ENCODE measurements at regions not wholly inside any gene's neighbourhood (a gene's known extent, or its start where the extent isn't known, plus 50 kb on each side); places are given as distances from the start of the nearest gene placed in this dataset.

- 3% methylated on average over 7 of the region's 7 CpGs for WGBS (ENCODE audit: low lambda C conversion rate)
- no peak overlapping the region for H3K4me2 ChIP-seq (ENCODE audit: low read depth, low read length)
- FAIRE-seq = no peak
- no peak overlapping the region for H3K4me3 ChIP-seq (replicated peaks in 1 of 3; ENCODE audit: insufficient read depth in 1 of 3, low read depth in 2 of 3, low read length in 3 of 3)
- ChIA-PET POLR2A (no interaction called here), CTCF (ENCODE audit: low intra/inter-chr PET ratio, low total read pairs) (no interaction called here)
- H3K36me3 ChIP-seq (replicated peaks in 1 of 2; ENCODE audit: control insufficient read depth in 1 of 2, insufficient read depth in 2 of 2, low read length in 2 of 2) = no peaks in the 10 kb centered on the region
- peaks cover 0 to 12% of the 10 kb centered on the region in 2 experiments; a peak in 2 of 5 replicates for H3K27me3 ChIP-seq (ENCODE audit: control insufficient read depth in 1 of 2, insufficient read depth in 2 of 2, low read length in 2 of 2)
- DNase-seq (ENCODE audit: low spot score) = no peak
- intact Hi-C loops (cut with micrococcal nuclease; ENCODE audit: unreplicated experiment) = no loop called here
- no peaks in the 10 kb centered on the region for H4K20me1 ChIP-seq (ENCODE audit: insufficient read depth, low read length)
- H3K79me2 ChIP-seq (ENCODE audit: insufficient read depth, low read length) = no peaks in the 10 kb centered on the region
- in situ Hi-C loops (cut with HindIII; ENCODE audit: extremely low pct_ligation_motif_present, low pct_unique_long_range_greater_than_20kb) = no loop called here
- no peak overlapping the region for H3K9ac ChIP-seq (ENCODE audit: insufficient read depth, low read depth, low read length)
- BruUV-seq (replicated peaks) = no TSS peak
- H2AFZ ChIP-seq (ENCODE audit: low read length) = no peak overlapping the region
- H3K4me1 ChIP-seq (ENCODE audit: insufficient read depth, low read length) = no peaks in the 10 kb centered on the region
- TF ChIP-seq TCF7L2 (IDR thresholded peaks at IDR 0.05; ENCODE audit: low read depth, low read length) (no peak), ZFP37 (CRISPR knock-in tag; IDR thresholded peaks at IDR 0.05; ENCODE audit: borderline replicate concordance) (no peak), ADNP (CRISPR knock-in tag; IDR thresholded peaks at IDR 0.05) (no peak)
- no peak for ATAC-seq
- no peaks in the 10 kb centered on the region for H3K9me3 ChIP-seq (ENCODE audit: low read length)
- no peak overlapping the region for H3K27ac ChIP-seq (ENCODE audit: extremely low read length, insufficient read depth, low read length)
Observed at GRCh38 chr12:107144441-107144840, 51.1 kb upstream of the CRY1 start.

GRCh38 chr12:107144990-107145389, 51.6 kb upstream of the CRY1 start:
- H3K79me2 ChIP-seq (ENCODE audit: insufficient read depth, low read length) = no peaks in the 10 kb centered on the region
- H3K27ac ChIP-seq (ENCODE audit: extremely low read length, insufficient read depth, low read length) = no peak overlapping the region
- TF ChIP-seq ZNF766 (CRISPR knock-in tag; IDR thresholded peaks at IDR 0.05; ENCODE audit: borderline replicate concordance) = no peak
- TF ChIP-seq GABPB1 (CRISPR knock-in tag; IDR thresholded peaks at IDR 0.05) = no peak
- TF ChIP-seq ZNF567 (CRISPR knock-in tag; IDR thresholded peaks at IDR 0.05; ENCODE audit: borderline replicate concordance) = no peak
- TF ChIP-seq PHF20 (CRISPR knock-in tag; IDR thresholded peaks at IDR 0.05) = no peak
- no peak for TF ChIP-seq GFI1 (CRISPR knock-in tag; IDR thresholded peaks at IDR 0.05; ENCODE audit: borderline replicate concordance)
- no peak for TF ChIP-seq ZSCAN21 (CRISPR knock-in tag; IDR thresholded peaks at IDR 0.05; ENCODE audit: borderline replicate concordance)
- no peak for TF ChIP-seq ELF3 (CRISPR knock-in tag; IDR thresholded peaks at IDR 0.05)
- in situ Hi-C loops (cut with HindIII; ENCODE audit: extremely low pct_ligation_motif_present, low pct_unique_long_range_greater_than_20kb) (no loop called here), intact Hi-C loops (cut with micrococcal nuclease; ENCODE audit: unreplicated experiment) (no loop called here)
- no peaks in the 10 kb centered on the region for H3K36me3 ChIP-seq (replicated peaks in 1 of 2; ENCODE audit: control insufficient read depth in 1 of 2, insufficient read depth in 2 of 2, low read length in 2 of 2)
- H3K4me1 ChIP-seq (ENCODE audit: insufficient read depth, low read length) = no peaks in the 10 kb centered on the region
- FAIRE-seq (no peak), DNase-seq (ENCODE audit: low spot score) (no peak), ATAC-seq (no peak)
- no peak overlapping the region for H2AFZ ChIP-seq (ENCODE audit: low read length)
- H4K20me1 ChIP-seq (ENCODE audit: insufficient read depth, low read length) = no peaks in the 10 kb centered on the region
- no peaks in the 10 kb centered on the region for H3K9me3 ChIP-seq (ENCODE audit: low read length)
- 1% methylated on average over 2 of the region's 2 CpGs for WGBS (ENCODE audit: low lambda C conversion rate)
- no peak overlapping the region for H3K4me2 ChIP-seq (ENCODE audit: low read depth, low read length)
- BruUV-seq (replicated peaks) = no TSS peak
- POLR2A ChIA-PET = no interaction called here
- no peak overlapping the region for H3K9ac ChIP-seq (ENCODE audit: insufficient read depth, low read depth, low read length)
- CTCF ChIA-PET (ENCODE audit: low intra/inter-chr PET ratio, low total read pairs) = no interaction called here
- H3K27me3 ChIP-seq (ENCODE audit: control insufficient read depth in 1 of 2, insufficient read depth in 2 of 2, low read length in 2 of 2) = peaks cover 0 to 12% of the 10 kb centered on the region in 2 experiments; a peak in 2 of 5 replicates
- H3K4me3 ChIP-seq (replicated peaks in 1 of 3; ENCODE audit: insufficient read depth in 1 of 3, low read depth in 2 of 3, low read length in 3 of 3) = no peak overlapping the region
